Activated CD8-positive, alpha-beta T cell treated with anti-CD3 and anti-CD28 coated beads for 36 hours (primary cell): ENCODE measurements at regions not wholly inside any gene's neighbourhood (a gene's known extent, or its start where the extent isn't known, plus 50 kb on each side); places are given as distances from the start of the nearest gene placed in this dataset.
A peak's percentile ranks its signal among the peaks of the same experiment; 100 is the strongest.

Experiments
- ATAC-seq: fragments of 200-7000 bp; cut with Tn5 transposase; one replicate; pipeline ENCODE4 v1.10.0; 2021; ENCODE audit warnings: mild to moderate bottlenecking, moderate library complexity
- CTCF ChIA-PET: fragments of 350-600 bp; sonication (Branson Sonifier 250); formaldehyde crosslinking; loops from one replicate; lab custom pipeline; 2021; ENCODE audit warnings: antibody characterized with exemption; lab: Charles Lee
- POLR2A ChIA-PET: fragments of 350-600 bp; sonication (Branson Sonifier 250); formaldehyde crosslinking; loops from one replicate; lab custom pipeline; 2021; ENCODE audit warnings: antibody characterized with exemption; lab: Charles Lee
- DNase-seq: peaks from one replicate; pipeline ENCODE4 v3.0.0-alpha.2; 2020
- H3K27ac Mint-ChIP-seq: one replicate; pipeline ENCODE4 v1.8.0; 2021; ENCODE audit warnings: mild to moderate bottlenecking, mixed read lengths
- H3K27me3 Mint-ChIP-seq: one replicate; pipeline ENCODE4 v1.8.0; 2021; ENCODE audit warnings: mixed read lengths
- H3K36me3 Mint-ChIP-seq: one replicate; pipeline ENCODE4 v1.8.0; 2021; ENCODE audit warnings: low read depth, mixed read lengths
- H3K4me1 Mint-ChIP-seq: one replicate; pipeline ENCODE4 v1.8.0; 2021; ENCODE audit warnings: low read depth, mixed read lengths
- H3K4me3 Mint-ChIP-seq: one replicate; pipeline ENCODE4 v1.8.0; 2021; ENCODE audit warnings: mild to moderate bottlenecking, moderate library complexity, mixed read lengths
- H3K9me3 Mint-ChIP-seq: one replicate; pipeline ENCODE4 v1.8.0; 2021; ENCODE audit warnings: mixed read lengths
- CTCF ChIP-seq: fragments of 200-600 bp; IDR thresholded peaks from one replicate; pipeline ENCODE4 v1.8.0; 2022; ENCODE audit warnings: antibody characterized with exemption, mild to moderate bottlenecking
- intact Hi-C: fragments of 100-400 bp; cut with micrococcal nuclease; formaldehyde crosslinking; loops from one replicate; pipeline ENCODE4 v1.10.0; 2022

DNA sequence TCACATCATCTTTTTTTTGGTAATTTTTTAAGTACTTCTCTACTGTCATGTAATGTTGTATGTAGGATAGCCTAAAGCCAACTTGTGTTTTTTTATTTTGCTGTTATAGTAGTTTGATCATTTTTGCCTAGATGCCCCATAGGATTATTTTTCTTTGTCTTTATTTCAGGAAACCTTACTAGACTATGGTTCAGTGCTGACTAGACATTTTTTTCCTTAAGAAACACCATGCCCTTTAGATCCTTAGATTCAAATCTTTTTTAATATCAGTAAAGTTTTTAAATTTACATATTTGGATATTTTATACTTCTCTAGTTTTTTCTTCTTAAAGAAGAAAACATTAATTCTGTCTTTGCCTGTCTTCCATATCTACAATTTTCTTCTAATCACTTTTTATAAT is 221.3 kb downstream of the IDS start:
- DNase-seq, result no peak
- no peak for ATAC-seq
- H3K9me3 Mint-ChIP-seq, result no peaks in the 10 kb centered on the region
- TF ChIP-seq CTCF, result no peak
- H3K27ac Mint-ChIP-seq, result peak overlapping the region; percentile 72
- H3K4me1 Mint-ChIP-seq, result peaks cover 18% of the 10 kb centered on the region
- POLR2A ChIA-PET, result no interaction called here
- intact Hi-C loops, result loop anchor here (10.0 kb wide), 1 partner anchor 1239 kb away; no protein-coding TSS in a partner anchor
- H3K36me3 Mint-ChIP-seq, result no peaks in the 10 kb centered on the region
- CTCF ChIA-PET, result interaction anchor here (2.2 kb wide), 1 partner anchor 187 kb away, joined by 6 read pairs; no protein-coding TSS in a partner anchor
- H3K27me3 Mint-ChIP-seq, result peaks cover 1% of the 10 kb centered on the region
- H3K4me3 Mint-ChIP-seq, result no peak overlapping the region

DNA sequence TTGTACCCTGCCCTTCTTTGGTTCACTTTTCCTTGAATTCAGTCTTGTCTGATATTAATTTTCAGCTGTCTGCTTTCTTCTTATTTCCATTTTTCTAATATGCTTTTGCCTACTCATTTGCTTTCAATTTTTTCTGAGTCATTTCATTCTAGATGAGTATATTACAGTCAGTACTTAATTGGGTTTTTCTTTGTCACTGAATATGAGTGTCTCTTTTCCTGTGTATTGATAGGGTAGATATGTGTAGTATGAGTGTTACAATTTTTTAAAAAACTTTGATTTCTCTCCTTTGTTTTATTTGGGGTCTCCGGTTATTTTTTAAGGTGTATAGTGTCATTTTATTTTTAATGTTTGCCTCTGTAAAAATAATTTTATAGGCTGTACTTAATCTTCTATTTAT is 222.2 kb downstream of the IDS start:
- Mint-ChIP-seq H3K4me3 (no peak overlapping the region), H3K9me3 (no peaks in the 10 kb centered on the region), H3K27ac (no peak overlapping the region), H3K4me1 (peaks cover 18% of the 10 kb centered on the region), H3K27me3 (peaks cover 1% of the 10 kb centered on the region), H3K36me3 (no peaks in the 10 kb centered on the region)
- TF ChIP-seq CTCF, result no peak
- ChIA-PET CTCF (interaction anchor here (2.2 kb wide), 1 partner anchor 188 kb away, joined by 6 read pairs; no protein-coding TSS in a partner anchor), POLR2A (no interaction called here)
- ATAC-seq, result no peak
- intact Hi-C loops, result loop anchor here (10.0 kb wide), 1 partner anchor 1238 kb away; no protein-coding TSS in a partner anchor
- DNase-seq, result no peak

DNA sequence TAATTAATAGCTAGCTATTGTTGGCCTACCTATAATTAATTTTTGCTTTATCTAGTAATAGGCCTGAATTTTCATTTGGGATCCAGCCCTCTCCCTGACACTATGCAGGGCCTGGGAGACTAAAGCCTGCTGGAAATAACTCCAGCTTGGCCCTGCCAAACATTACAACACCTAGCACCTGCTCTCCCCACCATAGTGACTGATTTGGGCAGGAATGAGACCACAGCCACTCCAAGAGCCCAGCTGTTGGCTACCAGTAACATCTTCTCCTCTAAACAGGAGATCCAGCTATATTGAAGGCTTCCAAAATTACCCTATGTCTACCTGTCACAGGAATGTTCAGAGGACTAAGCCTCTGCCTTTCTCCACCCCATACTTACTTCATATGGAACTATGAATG is 225.1 kb downstream of the IDS start:
- H3K27me3 Mint-ChIP-seq, result peaks cover 1% of the 10 kb centered on the region
- CTCF ChIA-PET, result no interaction called here
- POLR2A ChIA-PET, result no interaction called here
- H3K4me3 Mint-ChIP-seq, result no peak overlapping the region
- no peaks in the 10 kb centered on the region for H3K9me3 Mint-ChIP-seq
- TF ChIP-seq CTCF, result no peak
- no peak for ATAC-seq
- peaks cover 15% of the 10 kb centered on the region for H3K4me1 Mint-ChIP-seq
- H3K36me3 Mint-ChIP-seq, result no peaks in the 10 kb centered on the region
- intact Hi-C loops, result loop anchor here (10.0 kb wide), 1 partner anchor 1235 kb away; no protein-coding TSS in a partner anchor
- no peak overlapping the region for H3K27ac Mint-ChIP-seq
- no peak for DNase-seq

DNA sequence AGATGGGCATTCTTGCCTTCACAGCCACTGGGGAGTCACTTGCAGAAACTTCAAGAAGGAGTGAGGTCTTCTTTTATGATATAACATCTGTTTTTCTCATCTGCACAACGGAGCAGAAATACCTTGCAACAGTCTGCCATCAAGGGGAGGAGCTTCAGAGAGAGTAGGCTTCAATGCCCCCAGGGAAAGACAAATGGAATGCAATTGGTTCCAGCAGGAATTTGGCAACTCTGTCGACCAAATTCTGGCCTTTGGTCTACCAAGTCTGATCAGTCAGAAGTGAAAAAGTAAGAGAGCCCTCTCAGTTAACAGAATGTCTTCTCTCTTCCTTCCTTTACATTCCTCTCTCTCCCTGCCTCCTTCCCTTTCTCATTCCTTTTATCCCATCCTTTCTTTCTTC is 229.3 kb downstream of the IDS start:
- TF ChIP-seq CTCF, result no peak
- Mint-ChIP-seq H3K4me3 (no peak overlapping the region), H3K4me1 (no peaks in the 10 kb centered on the region), H3K9me3 (no peaks in the 10 kb centered on the region), H3K27me3 (peaks cover 4% of the 10 kb centered on the region), H3K27ac (no peak overlapping the region), H3K36me3 (no peaks in the 10 kb centered on the region)
- ATAC-seq, result no peak
- intact Hi-C loops, result no loop called here
- ChIA-PET POLR2A (no interaction called here), CTCF (no interaction called here)
- DNase-seq, result no peak

DNA sequence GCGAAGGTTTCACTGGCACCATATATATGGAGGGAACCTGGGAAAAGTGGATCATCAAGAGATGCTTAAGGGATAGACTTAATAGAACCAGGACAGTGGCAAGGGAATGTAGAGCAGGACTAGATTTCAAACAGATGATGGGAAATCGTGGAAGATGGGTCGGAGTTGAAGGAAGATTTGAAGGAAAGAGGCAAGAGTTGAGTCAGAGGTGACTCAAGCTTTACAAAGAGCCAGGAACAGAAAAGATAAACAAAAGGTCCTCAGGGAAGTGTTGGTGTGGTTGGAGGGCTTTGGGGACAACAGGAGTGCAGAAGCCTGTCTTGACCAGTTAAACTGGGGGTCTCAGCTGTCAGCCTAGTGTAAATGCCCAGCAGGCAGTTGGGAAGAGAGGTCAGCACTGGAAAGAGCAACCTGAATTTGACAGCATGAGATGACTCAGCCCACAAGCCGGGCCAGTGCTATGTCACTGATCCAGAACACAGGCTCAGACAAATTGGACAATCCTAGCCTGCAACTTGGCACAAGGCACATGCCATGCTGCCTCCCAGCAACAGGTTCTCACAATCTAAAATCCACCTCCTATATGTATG is 230.5 kb downstream of the IDS start:
- ChIA-PET POLR2A (no interaction called here), CTCF (no interaction called here)
- Mint-ChIP-seq H3K27me3 (peaks cover 4% of the 10 kb centered on the region), H3K4me3 (no peak overlapping the region), H3K9me3 (no peaks in the 10 kb centered on the region), H3K4me1 (no peaks in the 10 kb centered on the region), H3K36me3 (no peaks in the 10 kb centered on the region), H3K27ac (no peak overlapping the region)
- DNase-seq, result no peak
- no peak for ATAC-seq
- TF ChIP-seq CTCF, result no peak
- intact Hi-C loops, result no loop called here
